Endothelial cell of umbilical vein (primary cell): ENCODE measurements at regions not wholly inside any gene's neighbourhood (a gene's known extent, or its start where the extent isn't known, plus 50 kb on each side); places are given as distances from the start of the nearest gene placed in this dataset.

Experiments
- BruUV-seq: library from RNA; stranded (reverse); fragments of 400-500 nt; replicated peaks from 2 replicates; lab custom pipeline; 2021; lab: Mats Ljungman, UMichigan
- CTCF ChIA-PET: fragments of 300-600, 350-600 bp; sonication (Branson Sonifier 250); formaldehyde crosslinking; loops from one replicate; lab custom pipeline; 2021; ENCODE audit warnings: antibody characterized with exemption, inconsistent platforms; lab: Charles Lee
- POLR2A ChIA-PET: fragments of 300-600, 350-600 bp; sonication (Branson Sonifier 250); formaldehyde crosslinking; loops from one replicate; lab custom pipeline; 2021; ENCODE audit warnings: antibody characterized with exemption, inconsistent platforms; lab: Charles Lee
- DNase-seq: peaks from one replicate; pipeline ENCODE4 v3.0.0-alpha.2; 2011; ENCODE audit warnings: low read depth, low spot score
- FAIRE-seq: peaks from 2 replicates; lab custom pipeline; 2011; peaks lifted over from hg19 to GRCh38; lab: Jason Lieb, UNC
- H2AFZ ChIP-seq: 2 replicates; pipeline ENCODE4 v1.6.0; 2012; ENCODE audit warnings: low read depth, low read length, control low read depth, inconsistent platforms
- H3K27ac ChIP-seq: 2 replicates; pipeline ENCODE4 v1.5.1; 2011; ENCODE audit warnings: low read depth, mild to moderate bottlenecking, control low read depth, low read length, moderate library complexity; ENCODE audit not compliant: insufficient read depth
- H3K27me3 ChIP-seq, 2 experiments: 2 replicates each; pipeline versions ENCODE4 v1.6.0 to v1.6.1; 2011; ENCODE audit warnings: low read length in 2 of 2, mixed read lengths in 1 of 2; ENCODE audit not compliant: control insufficient read depth in 2 of 2, insufficient read depth in 2 of 2
- H3K36me3 ChIP-seq, 2 experiments: 2 replicates in 1 of 2; 3 replicates in 1 of 2; pipeline ENCODE4 v1.5.1; 2011; ENCODE audit warnings: low read length in 2 of 2, mild to moderate bottlenecking in 1 of 2, moderate library complexity in 1 of 2; ENCODE audit not compliant: control insufficient read depth in 2 of 2, insufficient read depth in 2 of 2; ENCODE audit errors: extremely low read depth in 1 of 2
- H3K4me1 ChIP-seq: 3 replicates; pipeline ENCODE4 v1.5.1; 2011; ENCODE audit warnings: mild to moderate bottlenecking, low read length; ENCODE audit not compliant: control insufficient read depth, insufficient read depth; ENCODE audit errors: extremely low read depth
- H3K4me2 ChIP-seq: 2 replicates; pipeline ENCODE4 v1.6.1; 2011; ENCODE audit warnings: low read length, control low read depth, mixed read lengths; ENCODE audit not compliant: insufficient read depth
- H3K4me3 ChIP-seq, 3 experiments: fragments of 200-600 bp in 1 of 3; sonication (generic), shearing (Covaris generic) in 1 of 3; replicated peaks in 1 of 3; 2 replicates each; pipeline ENCODE4 v1.5.1; 2011 to 2016; ENCODE audit warnings: control low read depth in 3 of 3, low read length in 3 of 3, mild to moderate bottlenecking in 2 of 3, inconsistent platforms in 1 of 3, low read depth in 1 of 3, moderate library complexity in 1 of 3; ENCODE audit not compliant: insufficient read depth in 1 of 3
- H3K79me2 ChIP-seq: 2 replicates; pipeline ENCODE4 v1.6.0; 2012; ENCODE audit warnings: low read length, inconsistent platforms; ENCODE audit not compliant: control insufficient read depth, insufficient read depth
- H3K9ac ChIP-seq: replicated peaks from 2 replicates; pipeline ENCODE3; 2011; ENCODE audit warnings: low read length, control low read depth; ENCODE audit not compliant: insufficient read depth; ENCODE audit errors: extremely low read depth
- H3K9me1 ChIP-seq: replicated peaks from 3 replicates; pipeline ENCODE4 v1.6.0; 2011; ENCODE audit warnings: mild to moderate bottlenecking, low read length; ENCODE audit not compliant: control insufficient read depth, insufficient read depth; ENCODE audit errors: extremely low read depth
- H3K9me3 ChIP-seq: replicated peaks from 2 replicates; pipeline ENCODE4 v1.5.1; 2012; ENCODE audit warnings: low read length, inconsistent platforms; ENCODE audit not compliant: control insufficient read depth, insufficient read depth
- H4K20me1 ChIP-seq: replicated peaks from 2 replicates; pipeline ENCODE3; 2011; ENCODE audit warnings: mild to moderate bottlenecking, low read length; ENCODE audit not compliant: control insufficient read depth, insufficient read depth; ENCODE audit errors: extremely low read depth
- EZH2 ChIP-seq: IDR thresholded peaks from 2 replicates; pipeline ENCODE4 v1.6.1; 2012; ENCODE audit warnings: borderline replicate concordance, low read depth, mild to moderate bottlenecking, moderate library complexity, low read length, inconsistent platforms; ENCODE audit not compliant: severe bottlenecking
- FOS ChIP-seq: IDR thresholded peaks from 2 replicates; pipeline ENCODE4 v1.6.1; 2011; ENCODE audit warnings: mild to moderate bottlenecking, low read length, moderate library complexity, borderline replicate concordance; ENCODE audit not compliant: insufficient read depth
- GATA2 ChIP-seq: IDR thresholded peaks from 2 replicates; pipeline ENCODE4 v1.7.0; 2011; ENCODE audit warnings: low read depth, mild to moderate bottlenecking, moderate library complexity, mixed read lengths, low read length; ENCODE audit not compliant: insufficient read length, insufficient read depth
- JUN ChIP-seq: IDR thresholded peaks from 2 replicates; pipeline ENCODE4 v1.6.1; 2011; ENCODE audit warnings: borderline replicate concordance, low read depth; ENCODE audit not compliant: insufficient read length, insufficient read depth
- MAX ChIP-seq: IDR thresholded peaks from 2 replicates; pipeline ENCODE4 v1.6.1; 2011; ENCODE audit not compliant: insufficient read depth, insufficient read length
- MYC ChIP-seq: IDR thresholded peaks from one replicate; pipeline ENCODE4 v1.6.1; 2011; ENCODE audit warnings: mild to moderate bottlenecking, low read depth, low read length
- POLR2A ChIP-seq: IDR thresholded peaks from 2 replicates; pipeline ENCODE4 v1.6.1; 2012; ENCODE audit warnings: low read depth, mild to moderate bottlenecking, control low read depth, low read length
- POLR2AphosphoS5 ChIP-seq: IDR thresholded peaks from 2 replicates; pipeline ENCODE4 v1.6.1; 2012; ENCODE audit warnings: low read depth, mild to moderate bottlenecking, control low read depth, low read length, moderate library complexity; ENCODE audit not compliant: insufficient read depth
- dilution Hi-C: fragments of 300-500 bp; cut with MboI; formaldehyde crosslinking; loops from one replicate; pipeline ENCODE4 v1.15.0; 2019; ENCODE audit warnings: low sequenced_read_pairs; ENCODE audit not compliant: extremely low pct_ligation_motif_present
- intact Hi-C: fragments of 100-400 bp; cut with micrococcal nuclease; formaldehyde crosslinking; loops from one replicate; pipeline ENCODE4 v1.10.0; 2022
- TF ChIP-seq, protein P1 (sequence below), 2 donors: IDR thresholded peaks; 1 replicate in 1 of 2; 2 replicates in 1 of 2; pipeline ENCODE4 v1.5.1; 2011; ENCODE audit warnings: low read length in 2 of 2, mild to moderate bottlenecking in 2 of 2, moderate library complexity in 2 of 2, control low read depth in 1 of 2, inconsistent platforms in 1 of 2, low read depth in 1 of 2; ENCODE audit not compliant: insufficient read depth in 1 of 2; ENCODE audit errors: extremely low read depth in 1 of 2

GRCh38 chr3:159882367-159882766, 106.3 kb upstream of the IL12A start:
- H3K9me1 ChIP-seq = no peaks in the 10 kb centered on the region
- no peak overlapping the region for H3K27ac ChIP-seq
- H3K4me3 ChIP-seq = no peak overlapping the region
- no peaks in the 10 kb centered on the region for H4K20me1 ChIP-seq
- ChIA-PET POLR2A (interaction anchor here (1.0 to 1.4 kb wide), 2 partner anchors 10 to 28 kb away, joined by 5 to 6 read pairs; no protein-coding TSS in a partner anchor), CTCF (interaction anchor here (1.6 to 8.3 kb wide), 8 partner anchors 10 to 122 kb away, joined by 7 to 227 read pairs (median 61); partner anchors contain the start of gene IL12A)
- no peak overlapping the region for H3K4me2 ChIP-seq
- no peak for DNase-seq
- no peak for FAIRE-seq
- H3K9ac ChIP-seq = no peak overlapping the region
- no peaks in the 10 kb centered on the region for H3K27me3 ChIP-seq
- H3K4me1 ChIP-seq = peaks cover 34% of the 10 kb centered on the region
- H3K36me3 ChIP-seq = peaks cover 0 to 2% of the 10 kb centered on the region in 2 experiments
- no peak for TF ChIP-seq POLR2AphosphoS5
- TF ChIP-seq MAX = no peak
- no peak for TF ChIP-seq GATA2
- TF ChIP-seq EZH2 = no peak
- no peak for TF ChIP-seq FOS
- no peak for TF ChIP-seq JUN
- TF ChIP-seq MYC = no peak
- TF ChIP-seq, protein P1, sequence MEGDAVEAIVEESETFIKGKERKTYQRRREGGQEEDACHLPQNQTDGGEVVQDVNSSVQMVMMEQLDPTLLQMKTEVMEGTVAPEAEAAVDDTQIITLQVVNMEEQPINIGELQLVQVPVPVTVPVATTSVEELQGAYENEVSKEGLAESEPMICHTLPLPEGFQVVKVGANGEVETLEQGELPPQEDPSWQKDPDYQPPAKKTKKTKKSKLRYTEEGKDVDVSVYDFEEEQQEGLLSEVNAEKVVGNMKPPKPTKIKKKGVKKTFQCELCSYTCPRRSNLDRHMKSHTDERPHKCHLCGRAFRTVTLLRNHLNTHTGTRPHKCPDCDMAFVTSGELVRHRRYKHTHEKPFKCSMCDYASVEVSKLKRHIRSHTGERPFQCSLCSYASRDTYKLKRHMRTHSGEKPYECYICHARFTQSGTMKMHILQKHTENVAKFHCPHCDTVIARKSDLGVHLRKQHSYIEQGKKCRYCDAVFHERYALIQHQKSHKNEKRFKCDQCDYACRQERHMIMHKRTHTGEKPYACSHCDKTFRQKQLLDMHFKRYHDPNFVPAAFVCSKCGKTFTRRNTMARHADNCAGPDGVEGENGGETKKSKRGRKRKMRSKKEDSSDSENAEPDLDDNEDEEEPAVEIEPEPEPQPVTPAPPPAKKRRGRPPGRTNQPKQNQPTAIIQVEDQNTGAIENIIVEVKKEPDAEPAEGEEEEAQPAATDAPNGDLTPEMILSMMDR (IDR thresholded peaks at IDR 0.05; ENCODE audit: extremely low read depth in 1 of 2, insufficient read depth in 1 of 2, low read depth in 1 of 2, low read length in 2 of 2) = no peak
- TF ChIP-seq POLR2A = no peak
- H3K9me3 ChIP-seq = no peaks in the 10 kb centered on the region
- H3K79me2 ChIP-seq = peaks cover 39% of the 10 kb centered on the region
- TSS peak; percentile 51 for BruUV-seq
- H2AFZ ChIP-seq = no peak overlapping the region
- dilution Hi-C loops (no loop called here), intact Hi-C loops (loop anchor here (2.0 to 10.0 kb wide), 6 partner anchors 105 to 615 kb away; partner anchors contain the start of gene IL12A)
